HEK293 (cell line): ENCODE measurements at regions not wholly inside any gene's neighbourhood (a gene's known extent, or its start where the extent isn't known, plus 50 kb on each side); places are given as distances from the start of the nearest gene placed in this dataset.

Experiments used
- CTCF ChIA-PET: fragments of 350-600 bp; formaldehyde crosslinking; extraction: SDS; loops from one replicate; lab custom pipeline; 2021; ENCODE audit warnings: antibody characterized with exemption; lab: Yijun Ruan, JAX
- POLR2A ChIA-PET: fragments of 300-600 bp; formaldehyde crosslinking; extraction: SDS; loops from one replicate; lab custom pipeline; 2020; ENCODE audit warnings: antibody characterized with exemption, inconsistent platforms; lab: Yijun Ruan, JAX
- H3K27ac ChIP-seq: fragments of 200-500 bp; sonication (Bioruptor generic); 2 replicates; pipeline ENCODE4 v1.5.1; 2014; ENCODE audit warnings: low read depth, low read length, control low read depth, inconsistent platforms; ENCODE audit errors: extremely low read depth
- H3K36me3 ChIP-seq, 2 experiments: fragments of 200-500 bp in 1 of 2; sonication (Bioruptor generic) in 1 of 2; 1 replicate in 1 of 2; 2 replicates in 1 of 2; pipeline ENCODE4 v1.5.1; 2014 to 2017; ENCODE audit warnings: inconsistent platforms in 2 of 2, low read length in 2 of 2; ENCODE audit not compliant: control insufficient read depth in 2 of 2, insufficient read depth in 1 of 2
- H3K4me1 ChIP-seq: fragments of 200-500 bp; sonication (Bioruptor generic); 2 replicates; pipeline ENCODE4 v1.5.1; 2014; ENCODE audit warnings: mild to moderate bottlenecking, low read length, inconsistent platforms; ENCODE audit not compliant: control insufficient read depth, insufficient read depth
- H3K4me3 ChIP-seq: 2 replicates; pipeline ENCODE4 v1.5.1; 2011; ENCODE audit warnings: low read depth, mild to moderate bottlenecking, control low read depth, low read length, moderate library complexity
- H3K9me3 ChIP-seq: fragments of 200-500 bp; sonication (Bioruptor generic); 2 replicates; pipeline ENCODE4 v1.5.1; 2014; ENCODE audit warnings: low read depth, low read length, inconsistent platforms; ENCODE audit not compliant: control insufficient read depth, insufficient read depth
- ELK4 ChIP-seq: IDR thresholded peaks from 2 replicates; pipeline ENCODE4 v1.6.1; 2011; ENCODE audit warnings: mild to moderate bottlenecking, low read depth, low read length, borderline replicate concordance
- HIC1 ChIP-seq: fragments of 450-650 bp; formaldehyde crosslinking; IDR thresholded peaks from 2 replicates; pipeline ENCODE4 v1.5.1; 2016; ENCODE audit warnings: missing biosample characterization, missing genetic modification characterization
- HOXC10 ChIP-seq: sonication (generic); formaldehyde crosslinking; IDR thresholded peaks from 2 replicates; pipeline ENCODE4 v1.8.1; 2023; ENCODE audit warnings: mild to moderate bottlenecking, missing genetic modification reagents
- PBX3 ChIP-seq: sonication (generic); formaldehyde crosslinking; IDR thresholded peaks from 2 replicates; pipeline ENCODE4 v1.8.1; 2022; ENCODE audit warnings: mild to moderate bottlenecking, moderate library complexity, missing genetic modification reagents
- ZBTB10 ChIP-seq: fragments of 450-650 bp; formaldehyde crosslinking; IDR thresholded peaks from 2 replicates; pipeline ENCODE4 v1.5.1; 2016; ENCODE audit warnings: missing biosample characterization, missing genetic modification characterization
- ZBTB17 ChIP-seq: fragments of 450-650 bp; formaldehyde crosslinking; IDR thresholded peaks from 2 replicates; pipeline ENCODE4 v1.5.1; 2016; ENCODE audit warnings: missing biosample characterization, missing genetic modification characterization
- ZBTB20 ChIP-seq: fragments of 450-650 bp; formaldehyde crosslinking; IDR thresholded peaks from 2 replicates; pipeline ENCODE4 v1.5.1; 2016; ENCODE audit warnings: missing biosample characterization, missing genetic modification characterization
- ZEB2 ChIP-seq: fragments of 450-650 bp; formaldehyde crosslinking; IDR thresholded peaks from 2 replicates; pipeline ENCODE4 v1.5.1; 2016; ENCODE audit warnings: missing biosample characterization, missing genetic modification characterization
- ZFHX2 ChIP-seq: fragments of 450-650 bp; formaldehyde crosslinking; conservative IDR thresholded peaks from 2 replicates; pipeline ENCODE4 v1.5.1; 2016; ENCODE audit warnings: missing biosample characterization, missing genetic modification characterization
- ZFP3 ChIP-seq: fragments of 450-650 bp; formaldehyde crosslinking; IDR thresholded peaks from 2 replicates; pipeline ENCODE4 v1.5.1; 2016; ENCODE audit warnings: low read depth, missing biosample characterization, missing genetic modification characterization
- ZNF133 ChIP-seq: fragments of 450-650 bp; formaldehyde crosslinking; IDR thresholded peaks from 2 replicates; pipeline ENCODE4 v1.5.1; 2016; ENCODE audit warnings: missing biosample characterization, missing genetic modification characterization
- ZNF148 ChIP-seq: fragments of 450-650 bp; formaldehyde crosslinking; IDR thresholded peaks from 2 replicates; pipeline ENCODE4 v1.5.0; 2017; ENCODE audit warnings: missing biosample characterization, missing genetic modification characterization, borderline replicate concordance
- ZNF19 ChIP-seq: fragments of 450-650 bp; formaldehyde crosslinking; IDR thresholded peaks from 2 replicates; pipeline ENCODE4; 2016; ENCODE audit warnings: missing biosample characterization, missing genetic modification characterization, low read depth
- ZNF223 ChIP-seq: fragments of 450-650 bp; formaldehyde crosslinking; IDR thresholded peaks from 2 replicates; pipeline ENCODE4 v1.5.1; 2016; ENCODE audit warnings: missing biosample characterization, missing genetic modification characterization
- ZNF292 ChIP-seq: fragments of 450-650 bp; formaldehyde crosslinking; IDR thresholded peaks from 2 replicates; pipeline ENCODE4 v1.5.1; 2016; ENCODE audit warnings: low read depth, missing biosample characterization, missing genetic modification characterization, borderline replicate concordance
- ZNF350 ChIP-seq: fragments of 450-650 bp; formaldehyde crosslinking; IDR thresholded peaks from 2 replicates; pipeline ENCODE4 v1.5.0; 2017; ENCODE audit warnings: missing biosample characterization, mild to moderate bottlenecking, missing genetic modification characterization
- ZNF354C ChIP-seq: fragments of 450-650 bp; formaldehyde crosslinking; IDR thresholded peaks from 2 replicates; pipeline ENCODE4 v1.5.1; 2016; ENCODE audit warnings: missing biosample characterization, missing genetic modification characterization, low read depth, borderline replicate concordance
- ZNF571 ChIP-seq: fragments of 450-650 bp; formaldehyde crosslinking; IDR thresholded peaks from 2 replicates; pipeline ENCODE4 v1.5.0; 2017; ENCODE audit warnings: missing biosample characterization, missing genetic modification characterization
- ZNF580 ChIP-seq: fragments of 450-650 bp; formaldehyde crosslinking; IDR thresholded peaks from 2 replicates; pipeline ENCODE4 v1.5.1; 2016; ENCODE audit warnings: missing biosample characterization, missing genetic modification characterization
- ZNF639 ChIP-seq: fragments of 450-650 bp; formaldehyde crosslinking; IDR thresholded peaks from 2 replicates; pipeline ENCODE4 v1.5.1; 2016; ENCODE audit warnings: missing biosample characterization, missing genetic modification characterization
- ZNF837 ChIP-seq: fragments of 450-650 bp; formaldehyde crosslinking; IDR thresholded peaks from 2 replicates; pipeline ENCODE4 v1.5.1; 2016; ENCODE audit warnings: missing biosample characterization, missing genetic modification characterization
- ZSCAN18 ChIP-seq: fragments of 450-650 bp; formaldehyde crosslinking; IDR thresholded peaks from 2 replicates; pipeline ENCODE4 v1.5.1; 2016; ENCODE audit warnings: missing biosample characterization, missing genetic modification characterization

- CTCF ChIA-PET = no interaction called here
These were observed 1203.2 kb downstream of the SORCS3 start for GRCh38 chr10:105844241-105844640.

GRCh38 chr10:105843786-105844185 is 1202.7 kb downstream of the SORCS3 start:
- H3K27ac ChIP-seq = no peak overlapping the region
- POLR2A ChIA-PET = no interaction called here
- no peak for TF ChIP-seq ZNF639 (tag by site-specific recombination)
- TF ChIP-seq ZNF354C = no peak
- no peak for TF ChIP-seq ZSCAN18 (tag by site-specific recombination)
- TF ChIP-seq PBX3 = no peak
- TF ChIP-seq ELK4 = no peak
- TF ChIP-seq ZNF223 = no peak
- no peak for TF ChIP-seq ZNF350
- TF ChIP-seq ZNF133 (tag by site-specific recombination) = no peak
- TF ChIP-seq ZFP3 = no peak
- no peak for TF ChIP-seq ZNF19 (tag by site-specific recombination)
- no peak for TF ChIP-seq ZBTB20 (tag by site-specific recombination)
- no peak for TF ChIP-seq HOXC10 (CRISPR knock-in tag)
- TF ChIP-seq ZBTB17 (tag by site-specific recombination) = no peak
- no peak for TF ChIP-seq ZNF148
- TF ChIP-seq ZBTB10 (tag by site-specific recombination) = no peak

More at GRCh38 chr10:105844241-105844640, 1203.2 kb downstream of the SORCS3 start:
- POLR2A ChIA-PET = no interaction called here
- H3K9me3 ChIP-seq = no peaks in the 10 kb centered on the region
- no peaks in the 10 kb centered on the region for H3K36me3 ChIP-seq
- no peak overlapping the region for H3K4me3 ChIP-seq
- H3K4me1 ChIP-seq = no peaks in the 10 kb centered on the region
- TF ChIP-seq ZNF223 (no peak), ZFHX2 (tag by site-specific recombination) (no peak), ZNF571 (tag by site-specific recombination) (no peak), HIC1 (tag by site-specific recombination) (no peak), ZNF837 (tag by site-specific recombination) (no peak), ZEB2 (tag by site-specific recombination) (no peak), ZNF292 (tag by site-specific recombination) (no peak), ZNF580 (tag by site-specific recombination) (no peak)
- no peak overlapping the region for H3K27ac ChIP-seq

More at GRCh38 chr10:105843786-105844185, 1202.7 kb downstream of the SORCS3 start:
- Histone ChIP-seq H3K4me1 (no peaks in the 10 kb centered on the region), H3K4me3 (no peak overlapping the region), H3K9me3 (no peaks in the 10 kb centered on the region), H3K36me3 (no peaks in the 10 kb centered on the region)
- CTCF ChIA-PET = interaction anchor here (0.7 kb wide), 1 partner anchor 693 kb away, joined by 4 read pairs; no protein-coding TSS in a partner anchor
